ENCODE measurements at regions not wholly inside any gene's neighbourhood (a gene's known extent, or its start where the extent isn't known, plus 50 kb on each side); places are given as distances from the start of the nearest gene placed in this dataset.

- TF ChIP-seq CTCF (IDR thresholded peaks at IDR 0.05) = no peak
- no peak for TF ChIP-seq POLR2A (IDR thresholded peaks at IDR 0.05)
Observed at GRCh38 chr2:126995621-126996377, 97.1 kb downstream of the TEX51 start.

Data from right lobe of liver (tissue), 4 donors.